HG03457 (cell line): ENCODE measurements at regions not wholly inside any gene's neighbourhood (a gene's known extent, or its start where the extent isn't known, plus 50 kb on each side); places are given as distances from the start of the nearest gene placed in this dataset.

Experiments used
- ATAC-seq: cut with Tn5 transposase; IDR thresholded peaks from one replicate; pipeline ENCODE4 v1.9.1; 2021; ENCODE audit warnings: moderate number of reproducible peaks; ENCODE audit not compliant: unreplicated experiment

- no peak for ATAC-seq
Measured at GRCh38 chr2:16181741-16182090, 241.4 kb downstream of the MYCN start.

GRCh38 chr2:16181062-16181740 lies 240.9 kb downstream of the MYCN start:
- ATAC-seq: no peak

DNA sequence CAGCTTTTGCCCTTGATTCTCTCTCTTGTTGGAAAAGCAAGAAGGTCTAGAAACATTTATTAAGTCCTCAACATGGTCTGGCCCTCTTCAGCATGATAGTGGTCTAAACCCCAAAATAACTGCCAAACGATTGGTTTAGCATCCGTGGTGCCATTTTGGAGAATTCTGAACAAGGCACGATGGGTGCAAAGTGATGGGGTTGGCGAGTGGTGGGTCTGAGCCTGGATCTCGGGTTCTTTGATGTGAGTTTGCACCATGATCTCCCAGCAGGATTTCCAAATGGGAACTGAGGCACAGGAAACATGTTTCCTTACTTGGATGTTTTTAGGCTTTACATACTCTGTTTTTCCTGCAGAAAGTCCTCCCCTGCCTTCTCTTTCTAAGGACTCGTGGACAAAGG lies 240.3 kb downstream of the MYCN start:
- no peak for ATAC-seq

GRCh38 chr2:16179701-16180416 lies 239.5 kb downstream of the MYCN start:
- ATAC-seq: no peak

- no peak for ATAC-seq
Measured at GRCh38 chr2:16178551-16179130, 238.3 kb downstream of the MYCN start.

GRCh38 chr2:16177671-16178180 lies 237.4 kb downstream of the MYCN start:
- no peak for ATAC-seq

GRCh38 chr2:16176971-16177480 lies 236.7 kb downstream of the MYCN start:
- no peak for ATAC-seq

DNA sequence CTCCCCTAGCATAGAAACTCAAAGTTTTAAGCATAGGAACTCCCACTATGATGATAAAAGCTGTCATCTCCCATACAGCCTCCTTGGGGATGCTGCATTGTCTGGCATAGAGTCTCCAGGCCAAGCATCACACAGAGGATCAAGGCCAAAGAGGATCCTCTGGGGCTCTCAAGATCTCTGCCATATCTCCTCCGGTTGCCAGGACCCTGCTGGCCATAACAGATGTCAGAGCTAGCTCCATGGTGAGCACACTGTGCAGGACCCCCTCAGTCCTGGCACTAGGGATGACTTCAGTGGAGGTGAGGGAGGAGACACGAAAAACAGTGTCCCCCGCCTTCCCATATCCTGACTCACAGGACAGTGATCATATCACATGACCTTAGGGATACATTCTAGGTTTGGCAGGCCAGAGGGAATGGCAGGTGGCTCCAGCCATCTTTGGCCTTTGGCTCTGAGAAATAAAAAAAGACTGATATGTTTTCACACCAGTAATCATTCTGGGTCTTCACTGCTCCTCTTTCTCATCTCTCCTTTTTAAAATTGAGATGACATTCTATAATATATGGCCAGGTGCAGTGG lies 235.0 kb downstream of the MYCN start:
- no peak for ATAC-seq

- ATAC-seq: no peak
Measured at GRCh38 chr2:16174693-16175045, 234.3 kb downstream of the MYCN start.

GRCh38 chr2:16173893-16174692 lies 233.7 kb downstream of the MYCN start:
- no peak for ATAC-seq

DNA sequence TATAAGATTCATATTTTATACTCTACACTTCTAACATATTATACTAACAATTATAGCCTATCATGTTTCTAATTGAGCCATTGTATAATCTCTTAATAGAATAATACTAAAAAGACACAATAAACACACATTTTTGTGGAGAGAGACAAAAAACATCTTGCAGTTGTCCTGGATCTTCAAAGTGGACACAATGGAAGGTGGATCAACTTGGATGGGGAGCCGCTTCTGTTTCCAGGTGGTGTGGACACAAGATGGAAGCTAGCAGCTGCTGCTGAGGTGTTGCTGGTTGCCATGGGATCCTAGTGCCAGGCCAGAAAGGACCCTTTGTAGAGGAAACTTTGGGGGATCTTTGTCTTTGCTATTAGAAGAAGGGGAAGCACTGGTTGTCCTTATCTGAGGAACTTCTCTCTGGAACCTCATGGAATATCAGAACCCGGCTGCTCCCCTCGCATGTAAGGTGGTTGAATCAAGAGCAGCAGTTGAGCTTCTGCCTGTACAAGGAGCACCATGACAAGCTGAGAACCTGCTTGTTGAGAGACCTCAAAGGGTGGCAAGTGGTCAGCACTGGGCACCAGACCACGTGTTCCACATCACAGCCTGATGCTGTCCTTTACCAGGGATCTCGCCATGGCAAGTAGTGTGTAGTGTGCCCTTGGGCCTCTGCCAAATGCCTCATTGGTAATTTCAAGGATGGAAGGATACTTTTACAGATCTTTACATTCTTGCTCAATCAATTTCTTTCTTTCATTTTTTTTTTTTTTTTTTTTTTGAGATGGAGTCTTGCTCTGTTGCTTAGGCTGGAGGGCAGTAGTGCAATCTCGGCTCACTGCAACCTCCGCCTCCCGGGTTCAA lies 232.2 kb downstream of the MYCN start:
- no peak for ATAC-seq

DNA sequence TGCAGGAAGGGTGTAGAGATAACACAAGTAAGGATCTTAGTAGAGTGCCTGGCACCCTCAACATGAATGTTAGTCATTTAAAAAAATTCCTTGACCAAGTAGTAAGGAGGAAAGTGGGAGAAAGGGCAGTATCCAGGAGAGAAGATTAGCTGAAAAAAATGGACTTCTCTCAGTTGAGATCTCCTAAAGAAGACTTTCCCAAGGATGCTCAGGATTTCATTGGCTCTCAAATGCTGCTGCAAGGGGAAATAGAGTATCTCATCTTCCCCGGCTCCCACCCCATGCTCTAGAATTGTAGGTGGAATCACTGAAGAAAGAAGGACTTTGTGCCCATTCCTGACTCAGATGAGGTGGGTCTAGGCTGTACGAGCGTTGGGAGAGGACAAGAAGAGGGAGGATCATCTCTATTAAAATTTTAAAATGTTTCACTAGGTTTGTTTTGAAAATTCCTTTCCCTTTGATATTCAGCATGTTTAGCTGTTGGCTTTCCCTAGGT lies 231.1 kb downstream of the MYCN start:
- ATAC-seq: no peak

- no peak for ATAC-seq
Measured at GRCh38 chr2:16170675-16171424, 230.5 kb downstream of the MYCN start.

DNA sequence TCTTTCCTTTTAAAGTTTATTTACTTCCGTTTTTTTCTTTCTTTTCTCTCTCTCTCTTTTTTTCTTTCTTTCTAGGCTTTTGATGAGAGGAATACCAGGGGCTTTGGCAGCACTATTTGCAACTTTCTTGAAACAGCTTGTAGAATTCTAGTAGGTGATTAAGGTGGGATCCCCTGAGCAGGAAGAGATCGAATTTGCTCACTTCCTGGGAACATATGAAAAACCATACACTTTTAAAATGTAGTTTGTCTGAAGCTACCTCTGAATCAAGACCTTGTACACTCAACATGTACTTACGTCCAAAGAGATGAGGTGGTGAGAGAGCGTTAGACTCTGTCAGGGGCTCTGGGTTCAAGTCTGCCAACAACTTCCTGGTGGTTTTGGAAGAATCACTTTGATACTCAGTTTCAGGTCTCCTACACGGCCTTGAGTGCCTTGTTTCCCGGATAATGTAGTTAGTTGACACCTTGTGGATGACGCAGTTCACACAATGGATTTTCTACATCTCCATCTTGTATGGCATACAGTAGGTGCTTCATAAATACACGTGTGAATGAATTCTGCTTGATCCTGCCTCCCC lies 229.1 kb downstream of the MYCN start:
- no peak for ATAC-seq

DNA sequence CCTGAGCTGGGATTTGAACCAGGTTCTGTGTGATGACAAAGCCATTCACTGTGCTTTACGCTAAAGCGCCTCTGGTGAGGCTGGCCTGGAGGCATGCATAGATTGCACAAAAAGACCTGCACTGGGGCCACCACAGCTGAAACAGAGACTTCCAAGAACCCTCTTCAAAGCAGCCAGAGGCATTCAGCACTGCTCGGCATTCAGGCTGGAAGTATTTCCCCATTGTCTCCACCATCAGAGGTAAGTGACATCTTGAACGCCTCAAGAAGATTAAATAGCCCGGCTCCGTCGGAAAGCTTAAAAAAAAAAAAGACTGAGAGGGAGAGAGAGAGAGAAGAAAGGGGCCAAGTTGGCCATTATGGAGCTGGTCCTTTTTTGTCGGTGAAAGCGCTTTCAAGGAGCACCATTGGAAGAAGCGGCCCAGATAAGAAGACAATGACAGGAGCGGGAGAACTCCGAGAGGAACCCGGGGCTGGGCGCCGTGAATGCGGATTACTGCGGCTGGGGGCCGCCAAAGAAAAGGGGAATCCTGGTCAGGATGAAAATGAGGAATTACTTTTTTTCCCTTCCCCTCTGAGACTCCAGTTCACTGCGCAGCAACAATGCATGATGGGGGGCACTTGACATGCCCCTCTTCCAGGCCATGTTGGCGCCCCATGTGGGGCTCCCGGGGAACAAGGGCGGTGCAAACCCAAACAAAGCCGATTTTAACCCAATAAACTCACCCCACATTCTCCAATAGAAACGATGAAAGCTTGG lies 228.3 kb downstream of the MYCN start:
- no peak for ATAC-seq

GRCh38 chr2:16167870-16168426 lies 227.6 kb downstream of the MYCN start:
- ATAC-seq: no peak

- no peak for ATAC-seq
Measured at GRCh38 chr2:16167451-16167861, 227.1 kb downstream of the MYCN start.
